OCI-LY1 (cell line): ENCODE measurements at regions not wholly inside any gene's neighbourhood (a gene's known extent, or its start where the extent isn't known, plus 50 kb on each side); places are given as distances from the start of the nearest gene placed in this dataset.

Experiments
- H2AFZ ChIP-seq: fragments of 200-600 bp; sonication (generic), shearing (Covaris generic); 2 replicates; pipeline ENCODE4 v1.6.0; 2014; ENCODE audit warnings: antibody characterized with exemption, mild to moderate bottlenecking, low read length
- H3F3A ChIP-seq: fragments of 200-600 bp; sonication (generic), shearing (Covaris generic); 2 replicates; pipeline ENCODE4 v1.6.0; 2014; ENCODE audit warnings: mild to moderate bottlenecking, antibody characterized with exemption, low read length, moderate library complexity; ENCODE audit not compliant: insufficient read depth
- H3K27ac ChIP-seq: fragments of 200-600 bp; sonication (generic); 2 replicates; pipeline ENCODE4 v1.5.1; 2014; ENCODE audit warnings: low read length, mixed run types, mild to moderate bottlenecking, low read depth; ENCODE audit not compliant: poor library complexity, severe bottlenecking
- H3K27me3 ChIP-seq: fragments of 200-600 bp; sonication (generic); 2 replicates; pipeline ENCODE4 v1.6.0; 2014; ENCODE audit warnings: antibody characterized with exemption, mild to moderate bottlenecking, low read length, moderate library complexity; ENCODE audit not compliant: insufficient read depth
- H3K36me3 ChIP-seq: fragments of 200-600 bp; sonication (generic); 2 replicates; pipeline ENCODE4 v1.6.1; 2014; ENCODE audit warnings: mild to moderate bottlenecking, antibody characterized with exemption, low read length, moderate library complexity, mixed read lengths; ENCODE audit not compliant: insufficient read depth
- H3K4me1 ChIP-seq: fragments of 200-600 bp; sonication (generic); 2 replicates; pipeline ENCODE4 v1.5.1; 2014; ENCODE audit warnings: mild to moderate bottlenecking, low read length, moderate library complexity; ENCODE audit not compliant: insufficient read depth, severe bottlenecking
- H3K4me2 ChIP-seq: fragments of 200-600 bp; sonication (generic), shearing (Covaris generic); 2 replicates; pipeline ENCODE4 v1.6.1; 2014; ENCODE audit warnings: low read length
- H3K4me3 ChIP-seq: fragments of 200-600 bp; sonication (generic); 2 replicates; pipeline ENCODE4 v1.5.1; 2014; ENCODE audit warnings: low read length, low read depth, mild to moderate bottlenecking, mixed read lengths; ENCODE audit not compliant: poor library complexity, severe bottlenecking
- H3K79me2 ChIP-seq: fragments of 200-600 bp; shearing (Covaris generic); 2 replicates; pipeline ENCODE4 v1.6.1; 2016; ENCODE audit warnings: mixed run types, low read length, mixed read lengths; ENCODE audit not compliant: insufficient read depth
- H3K9ac ChIP-seq: fragments of 200-600 bp; sonication (generic), shearing (Covaris generic); 2 replicates; pipeline ENCODE4 v1.6.1; 2014; ENCODE audit warnings: mild to moderate bottlenecking, low read length, mixed read lengths
- H3K9me2 ChIP-seq: fragments of 200-600 bp; sonication (generic), shearing (Covaris generic); 2 replicates; pipeline ENCODE4 v1.6.1; 2014; ENCODE audit warnings: low read depth, mild to moderate bottlenecking, low read length, mixed read lengths
- H3K9me3 ChIP-seq: fragments of 200-600 bp; shearing (Covaris generic); 2 replicates; pipeline ENCODE4 v1.6.1; 2014; ENCODE audit warnings: low read length, mixed read lengths
- H4K20me1 ChIP-seq: fragments of 200-600 bp; sonication (generic), shearing (Covaris generic); 2 replicates; pipeline ENCODE4 v1.6.0; 2016; ENCODE audit warnings: mild to moderate bottlenecking, low read length; ENCODE audit not compliant: insufficient read depth
- EZH2 ChIP-seq: fragments of 200-600 bp; sonication (generic), shearing (Covaris generic); IDR thresholded peaks from 2 replicates; pipeline ENCODE4 v1.8.0; 2017; ENCODE audit warnings: borderline replicate concordance, mixed run types, mild to moderate bottlenecking, antibody characterized with exemption, low read length, moderate library complexity, mixed read lengths
- TF ChIP-seq, protein P1 (sequence below): fragments of 200-600 bp; sonication (generic), shearing (Covaris generic); IDR thresholded peaks from 2 replicates; pipeline ENCODE4 v1.5.1; 2017; ENCODE audit warnings: mild to moderate bottlenecking, antibody characterized with exemption, low read length, moderate library complexity, mixed read lengths

GRCh38 chr7:119900996-119901672 lies 371.8 kb upstream of the KCND2 start:
- no peak for TF ChIP-seq EZH2
- TF ChIP-seq, protein P1, sequence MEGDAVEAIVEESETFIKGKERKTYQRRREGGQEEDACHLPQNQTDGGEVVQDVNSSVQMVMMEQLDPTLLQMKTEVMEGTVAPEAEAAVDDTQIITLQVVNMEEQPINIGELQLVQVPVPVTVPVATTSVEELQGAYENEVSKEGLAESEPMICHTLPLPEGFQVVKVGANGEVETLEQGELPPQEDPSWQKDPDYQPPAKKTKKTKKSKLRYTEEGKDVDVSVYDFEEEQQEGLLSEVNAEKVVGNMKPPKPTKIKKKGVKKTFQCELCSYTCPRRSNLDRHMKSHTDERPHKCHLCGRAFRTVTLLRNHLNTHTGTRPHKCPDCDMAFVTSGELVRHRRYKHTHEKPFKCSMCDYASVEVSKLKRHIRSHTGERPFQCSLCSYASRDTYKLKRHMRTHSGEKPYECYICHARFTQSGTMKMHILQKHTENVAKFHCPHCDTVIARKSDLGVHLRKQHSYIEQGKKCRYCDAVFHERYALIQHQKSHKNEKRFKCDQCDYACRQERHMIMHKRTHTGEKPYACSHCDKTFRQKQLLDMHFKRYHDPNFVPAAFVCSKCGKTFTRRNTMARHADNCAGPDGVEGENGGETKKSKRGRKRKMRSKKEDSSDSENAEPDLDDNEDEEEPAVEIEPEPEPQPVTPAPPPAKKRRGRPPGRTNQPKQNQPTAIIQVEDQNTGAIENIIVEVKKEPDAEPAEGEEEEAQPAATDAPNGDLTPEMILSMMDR = no peak

DNA sequence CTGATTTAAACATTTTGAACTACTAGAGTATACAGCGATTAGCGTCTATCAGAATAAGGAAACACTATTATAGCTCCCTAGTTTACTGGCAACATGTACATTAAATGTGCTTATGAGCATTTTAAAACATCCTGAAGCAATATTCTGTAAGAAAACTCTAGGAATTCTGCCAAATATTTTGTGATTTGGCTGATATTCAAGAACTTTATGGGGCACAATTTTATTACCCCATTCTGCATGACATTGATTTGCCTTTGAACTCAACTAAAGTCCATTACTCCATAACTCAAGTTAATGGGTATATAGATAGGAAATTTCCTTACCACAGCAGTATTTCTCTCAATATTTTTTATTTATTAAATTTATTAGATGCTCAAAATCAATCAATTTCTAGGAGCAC lies 369.9 kb upstream of the KCND2 start:
- no peaks in the 10 kb centered on the region for H3K27me3 ChIP-seq
- H3K4me1 ChIP-seq = no peaks in the 10 kb centered on the region
- no peaks in the 10 kb centered on the region for H3K9me2 ChIP-seq
- H3K9ac ChIP-seq = no peak overlapping the region
- no peaks in the 10 kb centered on the region for H3F3A ChIP-seq
- H3K36me3 ChIP-seq = no peaks in the 10 kb centered on the region
- TF ChIP-seq, protein P1 = no peak
- TF ChIP-seq EZH2 = no peak
- H3K9me3 ChIP-seq = no peaks in the 10 kb centered on the region
- H3K79me2 ChIP-seq = no peaks in the 10 kb centered on the region
- no peak overlapping the region for H2AFZ ChIP-seq
- H3K4me3 ChIP-seq = no peak overlapping the region
- H3K4me2 ChIP-seq = no peak overlapping the region
- H4K20me1 ChIP-seq = no peaks in the 10 kb centered on the region
- no peak overlapping the region for H3K27ac ChIP-seq

More at GRCh38 chr7:119900996-119901672, 371.8 kb upstream of the KCND2 start:
- Histone ChIP-seq H3K9me3 (no peaks in the 10 kb centered on the region), H3K9ac (no peak overlapping the region), H3F3A (no peaks in the 10 kb centered on the region), H3K36me3 (no peaks in the 10 kb centered on the region), H3K27ac (no peak overlapping the region), H3K4me1 (no peaks in the 10 kb centered on the region), H3K4me3 (no peak overlapping the region), H3K79me2 (no peaks in the 10 kb centered on the region), H2AFZ (no peak overlapping the region), H4K20me1 (no peaks in the 10 kb centered on the region), H3K27me3 (no peaks in the 10 kb centered on the region), H3K9me2 (no peaks in the 10 kb centered on the region), H3K4me2 (no peak overlapping the region)

- H3K4me2 ChIP-seq = no peak overlapping the region
These were observed 367.5 kb upstream of the KCND2 start for GRCh38 chr7:119905495-119905894.

More at GRCh38 chr7:119905495-119905894, 367.5 kb upstream of the KCND2 start:
- Histone ChIP-seq H3K4me1 (no peaks in the 10 kb centered on the region), H3K9me3 (no peaks in the 10 kb centered on the region), H4K20me1 (no peaks in the 10 kb centered on the region), H3F3A (no peaks in the 10 kb centered on the region), H3K9me2 (no peaks in the 10 kb centered on the region), H2AFZ (no peak overlapping the region), H3K27me3 (no peaks in the 10 kb centered on the region), H3K27ac (no peak overlapping the region), H3K36me3 (no peaks in the 10 kb centered on the region), H3K4me3 (no peak overlapping the region), H3K79me2 (no peaks in the 10 kb centered on the region), H3K9ac (no peak overlapping the region)
- TF ChIP-seq, protein P1 = no peak
- no peak for TF ChIP-seq EZH2
